Glutamatergic neuron (in vitro differentiated cells): ENCODE measurements at regions not wholly inside any gene's neighbourhood (a gene's known extent, or its start where the extent isn't known, plus 50 kb on each side); places are given as distances from the start of the nearest gene placed in this dataset.

Source experiments
- DNase-seq: peaks from one replicate; pipeline ENCODE4 v3.0.0; 2022
- H3K27ac Mint-ChIP-seq: one replicate; pipeline ENCODE4 v1.8.0; 2020; ENCODE audit warnings: mild to moderate bottlenecking, mixed read lengths, inconsistent platforms; ENCODE audit not compliant: unreplicated experiment
- H3K27me3 Mint-ChIP-seq: one replicate; pipeline ENCODE4 v1.8.0; 2020; ENCODE audit warnings: mild to moderate bottlenecking, moderate library complexity, mixed read lengths, inconsistent platforms; ENCODE audit not compliant: unreplicated experiment
- H3K36me3 Mint-ChIP-seq: one replicate; pipeline ENCODE4 v1.8.0; 2020; ENCODE audit warnings: mild to moderate bottlenecking, mixed read lengths, inconsistent platforms; ENCODE audit not compliant: unreplicated experiment
- H3K4me1 Mint-ChIP-seq: one replicate; pipeline ENCODE4 v1.8.0; 2020; ENCODE audit warnings: mild to moderate bottlenecking, low read depth, mixed read lengths, inconsistent platforms; ENCODE audit not compliant: unreplicated experiment
- H3K4me3 Mint-ChIP-seq: one replicate; pipeline ENCODE4 v1.8.0; 2020; ENCODE audit warnings: mild to moderate bottlenecking, mixed read lengths, inconsistent platforms; ENCODE audit not compliant: unreplicated experiment
- H3K9me3 Mint-ChIP-seq: one replicate; pipeline ENCODE4 v1.8.0; 2020; ENCODE audit warnings: mild to moderate bottlenecking, moderate library complexity, mixed read lengths, inconsistent platforms; ENCODE audit not compliant: unreplicated experiment
- CTCF ChIP-seq: fragments of 200-600 bp; sonication (generic); IDR thresholded peaks from one replicate; pipeline ENCODE4 v1.5.0; 2021; ENCODE audit not compliant: partially characterized antibody, unreplicated experiment

GRCh38 chr18:56060967-56061541 lies 473.1 kb upstream of the TCF4 start:
- Mint-ChIP-seq H3K27ac (no peak overlapping the region), H3K27me3 (no peaks in the 10 kb centered on the region), H3K9me3 (peaks cover 3% of the 10 kb centered on the region), H3K4me3 (no peak overlapping the region), H3K36me3 (no peaks in the 10 kb centered on the region), H3K4me1 (peaks cover 3% of the 10 kb centered on the region)
- DNase-seq, result no peak
- TF ChIP-seq CTCF, result no peak

GRCh38 chr18:56052202-56052601 lies 464.2 kb upstream of the TCF4 start:
- Mint-ChIP-seq H3K4me3 (no peak overlapping the region), H3K27ac (no peak overlapping the region), H3K4me1 (no peaks in the 10 kb centered on the region), H3K36me3 (peaks cover 16% of the 10 kb centered on the region), H3K27me3 (peaks cover 2% of the 10 kb centered on the region), H3K9me3 (peaks cover 3% of the 10 kb centered on the region)
- no peak for DNase-seq
- TF ChIP-seq CTCF, result no peak

- H3K9me3 Mint-ChIP-seq, result peaks cover 3% of the 10 kb centered on the region
- no peak overlapping the region for H3K4me3 Mint-ChIP-seq
- peaks cover 19% of the 10 kb centered on the region for H3K36me3 Mint-ChIP-seq
- H3K27me3 Mint-ChIP-seq, result peaks cover 3% of the 10 kb centered on the region
- peaks cover 4% of the 10 kb centered on the region for H3K4me1 Mint-ChIP-seq
- DNase-seq, result no peak
- no peak for TF ChIP-seq CTCF
- H3K27ac Mint-ChIP-seq, result no peak overlapping the region
Observed at GRCh38 chr18:56044239-56044638, 456.2 kb upstream of the TCF4 start.

- DNase-seq, result no peak
- Mint-ChIP-seq H3K9me3 (peaks cover 3% of the 10 kb centered on the region), H3K4me3 (no peak overlapping the region), H3K27ac (no peak overlapping the region), H3K36me3 (peaks cover 15% of the 10 kb centered on the region), H3K4me1 (peaks cover 10% of the 10 kb centered on the region), H3K27me3 (peaks cover 2% of the 10 kb centered on the region)
- TF ChIP-seq CTCF, result no peak
Observed at GRCh38 chr18:56043641-56044061, 455.7 kb upstream of the TCF4 start.

GRCh38 chr18:56042915-56043536 lies 455.0 kb upstream of the TCF4 start:
- DNase-seq, result no peak
- Mint-ChIP-seq H3K4me1 (peaks cover 15% of the 10 kb centered on the region), H3K27ac (no peak overlapping the region), H3K36me3 (peaks cover 10% of the 10 kb centered on the region), H3K4me3 (no peak overlapping the region), H3K9me3 (peaks cover 6% of the 10 kb centered on the region), H3K27me3 (peaks cover 2% of the 10 kb centered on the region)
- TF ChIP-seq CTCF, result no peak
